ENCODE measurements at regions not wholly inside any gene's neighbourhood (a gene's known extent, or its start where the extent isn't known, plus 50 kb on each side); places are given as distances from the start of the nearest gene placed in this dataset.
"Not testable (repeated sequence)": the region's sequence is repeated elsewhere in the genome, so short reads cannot be mapped to it uniquely, and the experiment has no call there.

DNA sequence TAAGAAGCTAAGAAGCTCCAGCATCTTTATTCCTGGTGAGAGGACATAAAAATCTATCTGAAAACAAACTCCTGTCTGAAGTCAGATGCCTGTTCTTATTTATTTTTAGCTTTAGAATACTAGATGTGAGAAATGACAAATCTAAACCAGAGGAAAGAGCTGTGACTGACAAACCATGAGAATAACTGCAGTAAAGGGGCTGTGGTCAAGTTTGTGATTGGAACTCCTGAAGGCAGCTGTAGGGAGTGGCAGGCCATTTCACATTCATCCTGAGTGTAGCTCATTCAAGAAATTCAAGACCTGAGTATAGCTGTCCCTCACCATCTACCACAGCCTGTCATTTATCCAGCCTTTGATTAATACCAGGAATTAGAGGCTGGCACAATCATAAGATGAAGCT, 718.8 kb downstream of the BRINP1 start:
- DNase-seq = no peak

DNA sequence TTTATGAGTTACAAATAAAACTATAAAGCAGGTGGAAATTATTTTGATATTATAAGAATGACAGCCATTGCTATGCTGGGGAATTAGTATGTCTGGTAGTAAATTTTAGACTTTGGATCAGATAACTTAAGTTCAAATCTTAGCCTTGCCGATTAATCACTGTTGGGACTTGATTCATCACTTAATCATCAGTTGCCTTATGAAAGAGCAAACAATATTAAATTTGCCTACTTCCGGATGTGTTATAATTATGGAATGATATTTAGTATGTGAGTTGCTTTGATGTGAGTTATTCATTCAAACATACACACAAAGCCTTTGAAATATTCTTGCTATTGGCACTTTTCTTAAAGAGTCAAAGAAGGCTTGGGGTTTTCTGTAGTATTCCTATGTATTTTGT, 717.7 kb downstream of the BRINP1 start:
- DNase-seq = no peak

DNA sequence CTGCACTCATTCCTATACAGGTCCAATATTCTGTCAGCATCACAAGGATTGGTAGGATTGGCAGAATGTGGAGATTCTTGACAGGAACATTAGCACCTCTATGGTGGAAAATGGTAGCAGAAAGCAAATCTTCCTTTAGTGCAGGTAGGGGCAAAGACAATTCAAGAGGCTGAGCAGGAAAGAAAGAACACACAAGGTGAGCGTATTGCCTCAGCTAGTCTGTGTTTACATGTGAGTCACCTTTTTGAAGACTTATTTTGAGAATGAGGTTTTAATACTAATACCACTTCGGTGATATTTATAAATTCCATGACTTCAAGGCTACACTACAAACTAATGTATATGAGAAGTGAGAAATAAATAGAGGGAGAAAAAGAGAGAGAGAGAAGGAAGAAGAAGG, 717.0 kb downstream of the BRINP1 start:
- DNase-seq = no peak

DNA sequence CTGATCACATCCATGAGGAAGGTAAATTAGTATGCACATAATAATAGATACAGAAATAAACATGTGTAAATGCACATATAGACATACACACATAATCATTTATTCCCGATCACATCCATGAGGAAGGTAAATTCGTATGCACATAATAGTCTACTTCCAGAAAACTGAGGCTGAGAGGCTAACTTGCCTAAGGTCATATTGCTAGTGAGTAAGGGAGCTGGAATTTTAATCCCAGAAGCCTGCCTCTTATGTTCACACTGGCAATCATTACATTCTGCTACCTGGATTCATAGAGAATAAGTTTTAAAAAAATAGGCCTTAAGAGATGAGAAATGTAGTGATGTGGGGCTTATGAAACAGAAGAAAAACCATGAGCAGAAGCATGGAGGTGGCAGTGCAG, 716.3 kb downstream of the BRINP1 start:
- DNase-seq = no peak

DNA sequence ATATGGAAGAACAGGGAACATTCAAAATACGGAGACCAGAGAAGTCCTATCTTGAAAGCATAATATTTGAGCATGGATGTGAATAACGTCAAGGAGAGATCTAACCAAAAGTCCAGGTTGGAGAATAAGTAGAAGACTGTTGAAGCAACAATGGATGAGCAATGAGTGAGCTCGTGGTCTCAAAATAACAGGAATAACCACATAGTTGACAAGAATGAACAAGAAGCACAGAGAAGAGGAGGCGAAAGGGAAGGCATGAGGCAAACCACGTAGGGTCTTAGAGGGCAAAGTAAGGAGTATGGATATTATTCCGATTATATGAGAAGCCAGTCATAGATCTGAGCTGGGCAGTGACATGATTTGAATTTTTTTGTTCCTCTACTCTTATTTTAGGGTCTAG, 710.2 kb downstream of the BRINP1 start:
- DNase-seq = no peak

DNA sequence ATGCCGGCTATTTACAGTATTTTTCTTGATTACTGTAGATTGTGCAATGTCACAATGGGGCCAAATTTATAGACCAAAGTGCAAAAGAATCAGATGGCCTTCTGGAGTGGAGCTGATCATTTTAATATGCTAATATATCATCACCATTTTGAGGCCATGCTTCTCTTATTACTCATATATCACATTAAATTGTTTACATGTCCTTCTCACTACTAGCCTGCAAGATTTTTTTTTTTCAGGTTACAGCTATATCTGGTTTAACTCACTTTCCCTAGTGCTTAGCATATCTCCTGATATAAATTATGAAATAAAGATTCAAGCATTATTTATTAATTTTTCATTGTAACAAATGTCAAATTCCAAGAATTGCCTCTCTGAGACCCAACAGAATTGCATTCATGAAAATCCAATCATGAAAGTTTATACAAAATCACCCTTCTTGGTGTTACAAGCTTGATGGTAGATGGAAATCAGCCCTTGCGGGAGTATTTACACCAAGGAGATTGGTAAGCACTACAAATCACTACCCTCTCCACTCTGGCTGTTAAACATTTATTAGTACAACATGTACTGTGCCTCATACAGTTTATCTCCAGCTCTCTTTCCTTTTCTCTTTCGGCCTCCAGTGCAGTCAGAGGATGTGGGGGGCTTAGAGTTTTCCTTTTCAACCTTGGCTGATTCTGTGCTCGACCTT, 703.9 kb downstream of the BRINP1 start:
- no peak for DNase-seq

DNA sequence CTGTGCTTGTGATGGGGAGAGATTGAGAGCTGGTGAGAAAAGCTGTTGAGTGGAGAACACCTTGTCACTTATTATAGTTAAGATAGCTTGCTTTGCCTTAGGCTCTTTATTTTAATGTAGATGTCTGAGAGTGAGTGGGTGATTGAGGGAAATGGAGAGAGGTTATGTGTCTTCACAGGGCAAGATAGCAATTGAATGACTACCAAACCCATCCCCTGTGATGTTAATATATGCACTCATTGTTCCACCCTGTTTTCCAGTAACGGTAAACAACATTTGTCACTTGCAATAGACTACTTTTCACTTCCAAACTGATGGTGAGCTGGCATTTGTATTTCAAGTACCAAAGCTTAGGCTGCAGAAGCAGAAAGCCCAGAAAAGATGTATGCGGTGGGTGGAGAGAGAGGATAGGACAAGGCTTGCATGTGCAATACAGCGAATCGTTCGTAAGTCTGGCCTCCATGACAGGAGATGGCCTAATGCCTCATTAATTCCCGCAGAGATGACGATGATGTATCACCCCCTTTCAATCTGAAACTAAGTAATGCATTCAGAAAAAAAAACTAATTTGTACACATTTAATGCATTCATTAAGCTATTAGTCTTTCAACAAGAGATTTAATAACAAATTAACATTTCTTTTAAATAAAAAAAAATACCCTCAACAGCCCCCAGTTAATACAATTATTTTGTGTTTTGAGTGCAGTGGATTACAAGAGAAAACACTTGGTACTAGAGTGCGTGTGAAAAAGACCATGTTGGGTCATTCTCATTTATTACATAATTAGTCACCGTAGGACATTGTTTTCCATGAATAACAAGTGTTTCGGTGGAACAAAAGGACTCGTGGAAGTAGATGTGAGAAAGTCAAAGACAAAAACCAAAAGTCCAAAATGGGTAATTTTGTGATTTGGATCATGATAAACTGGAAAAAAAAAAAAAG, 699.0 kb downstream of the BRINP1 start:
- no peak for DNase-seq

DNA sequence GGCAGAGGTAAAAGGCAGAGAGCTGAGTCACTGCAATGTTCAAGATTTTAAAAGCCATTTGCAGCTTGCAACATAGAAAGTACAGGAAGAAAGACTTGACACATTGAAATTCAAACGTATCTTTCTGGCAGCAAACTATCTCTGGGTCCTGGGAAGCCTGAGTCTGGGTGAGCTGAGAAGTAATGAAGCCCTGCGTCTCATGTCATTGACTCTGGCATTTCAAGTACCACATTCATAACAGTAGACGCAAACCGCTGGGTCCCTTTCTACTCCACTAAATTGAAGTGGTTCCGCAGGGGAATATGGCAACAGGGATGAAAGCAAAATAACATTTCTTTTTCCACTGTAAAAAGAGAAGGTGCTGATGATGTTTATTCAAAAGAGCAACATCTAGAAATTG, 694.3 kb downstream of the BRINP1 start:
- DNase-seq = no peak

DNA sequence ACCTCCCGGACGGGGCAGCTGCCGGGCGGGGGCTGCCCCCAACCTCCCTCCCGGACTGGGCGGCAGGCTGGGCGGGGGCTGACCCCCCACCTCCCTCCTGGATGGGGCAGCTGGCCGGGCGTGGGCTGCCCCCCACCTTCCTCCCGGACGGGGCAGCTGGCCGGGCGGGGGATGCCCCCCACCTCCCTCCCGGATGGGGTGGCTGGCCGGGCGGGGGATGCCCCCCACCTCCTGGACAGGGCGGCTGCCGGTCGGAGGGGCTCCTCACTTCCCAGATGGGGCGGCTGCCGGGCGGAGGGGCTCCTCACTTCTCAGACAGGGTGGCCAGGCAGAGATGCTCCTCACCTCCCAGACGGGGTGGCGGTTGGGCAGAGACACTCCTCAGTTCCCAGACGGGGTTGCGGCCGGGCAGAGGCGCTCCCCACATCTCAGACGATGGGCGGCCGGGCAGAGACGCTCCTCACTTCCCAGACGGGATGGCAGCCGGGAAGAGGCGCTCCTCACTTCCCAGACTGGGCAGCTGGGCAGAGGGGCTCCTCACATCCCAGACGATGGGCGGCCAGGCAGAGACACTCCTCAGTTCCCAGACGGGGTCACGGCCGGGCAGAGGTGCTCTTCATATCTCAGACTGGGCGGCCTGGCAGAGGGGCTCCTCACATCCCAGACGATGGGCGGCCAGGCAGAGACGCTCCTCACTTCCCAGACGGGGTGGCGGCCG, 691.1 kb downstream of the BRINP1 start:
- DNase-seq = not testable (repeated sequence)

DNA sequence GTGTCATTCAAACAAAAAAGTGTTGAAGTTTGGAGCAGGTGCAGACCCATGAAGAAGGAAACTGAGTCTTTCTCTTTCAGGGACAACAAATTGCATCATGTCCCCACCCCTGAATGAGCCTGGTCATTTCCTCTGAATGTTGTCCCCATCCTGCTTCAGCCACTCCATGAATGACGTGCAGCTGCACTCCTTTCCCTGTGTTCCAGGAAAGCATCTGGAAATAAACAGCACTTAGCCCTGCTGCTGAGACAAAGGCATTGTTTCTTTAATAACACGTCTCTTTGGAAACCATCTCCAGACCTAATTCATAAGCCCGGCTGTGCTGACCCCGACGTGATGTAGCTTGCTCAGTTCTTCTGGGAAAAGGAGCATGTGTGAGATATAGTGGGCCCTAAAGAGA, 682.3 kb downstream of the BRINP1 start:
- peak; percentile 1 to 21 (median 4) for DNase-seq

DNA sequence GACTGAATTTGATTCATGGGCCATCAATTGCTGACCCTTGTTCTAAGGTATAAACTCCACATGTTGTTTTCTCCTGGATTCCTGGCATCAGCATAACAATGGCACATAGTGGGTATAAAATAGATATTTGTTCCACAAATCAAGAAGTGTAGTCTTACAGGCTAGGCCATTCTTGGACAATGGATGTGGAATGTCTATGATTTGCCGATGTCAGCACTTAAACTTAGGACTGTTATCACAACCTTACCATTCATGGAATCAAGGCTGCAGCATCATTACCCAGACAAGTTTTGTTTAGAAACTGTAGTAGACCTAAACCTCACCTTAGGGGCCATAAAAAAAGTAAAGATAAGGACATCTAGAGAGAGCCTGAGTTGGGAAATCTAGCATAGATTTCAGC, 680.0 kb downstream of the BRINP1 start:
- no peak for DNase-seq

DNA sequence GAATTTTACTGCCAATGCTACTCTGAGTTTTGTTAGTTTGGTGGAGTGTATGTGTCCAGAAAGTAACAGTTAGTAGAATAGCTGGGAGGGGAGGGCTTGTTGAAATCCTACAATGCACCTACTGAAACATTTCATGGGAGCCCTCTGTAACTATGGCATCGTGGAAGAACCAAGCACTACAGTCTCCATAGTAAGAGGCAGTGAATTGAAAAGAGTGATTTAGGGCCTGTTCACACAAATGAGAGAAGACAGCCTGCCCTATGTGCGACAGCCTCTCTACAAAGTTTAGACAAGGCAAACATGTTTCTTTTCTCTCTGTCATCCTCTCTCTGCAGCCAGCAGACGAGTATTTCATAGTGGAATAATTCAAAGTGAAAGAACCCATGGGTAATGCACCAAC, 676.6 kb downstream of the BRINP1 start:
- DNase-seq = no peak

DNA sequence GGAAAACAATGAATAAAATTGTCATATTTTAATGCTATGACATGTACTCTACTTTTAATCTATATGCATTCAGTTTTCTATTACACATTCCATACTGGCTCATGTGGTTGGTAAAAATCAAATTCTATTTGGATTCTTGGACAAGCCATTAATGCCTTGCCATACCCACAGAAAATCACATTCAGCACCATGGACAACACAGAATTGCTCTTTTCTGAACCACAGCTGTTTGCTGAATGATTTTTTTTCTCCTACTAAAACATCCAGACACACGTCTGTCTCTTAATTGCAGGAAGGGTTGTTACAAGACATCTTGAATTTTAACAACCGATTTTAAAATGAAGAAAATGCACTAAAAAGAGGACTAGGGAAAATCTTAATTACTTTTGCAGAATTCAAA, 675.6 kb downstream of the BRINP1 start:
- peak in 1 of 3 donors; percentile 6 for DNase-seq

DNA sequence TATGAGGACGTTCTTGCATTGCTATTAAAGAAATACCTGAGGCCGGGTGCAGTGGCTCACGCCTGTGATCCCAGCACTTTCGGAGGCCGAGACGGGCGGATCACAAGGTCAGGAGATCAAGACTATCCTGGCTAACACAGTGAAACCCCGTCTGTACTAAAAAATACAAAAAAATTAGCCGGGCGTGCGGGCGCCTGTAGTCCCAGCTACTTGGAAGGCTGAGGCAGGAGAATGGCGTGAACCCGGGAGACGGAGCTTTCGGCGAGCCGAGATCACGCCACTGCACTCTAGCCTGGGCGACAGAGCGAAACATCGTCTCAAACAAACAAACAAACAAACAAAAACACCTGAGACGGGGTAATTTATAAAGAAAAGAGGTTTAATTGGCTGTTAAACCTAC, 674.0 kb downstream of the BRINP1 start:
- not testable (repeated sequence) for DNase-seq

DNA sequence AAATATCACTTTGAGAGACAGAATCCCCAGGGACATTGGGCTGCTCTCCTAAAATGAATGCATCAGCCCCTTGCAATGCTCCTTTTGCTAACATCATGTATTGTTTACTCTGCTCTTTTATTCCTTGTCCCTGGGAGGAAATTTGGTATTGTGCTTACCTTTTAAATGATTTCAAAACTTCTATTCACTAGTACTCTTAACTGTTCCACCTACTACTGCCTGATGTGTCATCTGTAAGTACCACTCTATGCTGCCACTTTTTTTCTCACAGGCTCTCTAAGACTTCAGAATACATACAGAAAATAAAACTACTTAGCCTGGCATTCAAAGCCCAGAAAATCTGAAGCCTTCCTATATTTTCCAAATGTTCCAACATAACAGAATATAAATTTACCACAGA, 667.2 kb downstream of the BRINP1 start:
- no peak for DNase-seq

DNA sequence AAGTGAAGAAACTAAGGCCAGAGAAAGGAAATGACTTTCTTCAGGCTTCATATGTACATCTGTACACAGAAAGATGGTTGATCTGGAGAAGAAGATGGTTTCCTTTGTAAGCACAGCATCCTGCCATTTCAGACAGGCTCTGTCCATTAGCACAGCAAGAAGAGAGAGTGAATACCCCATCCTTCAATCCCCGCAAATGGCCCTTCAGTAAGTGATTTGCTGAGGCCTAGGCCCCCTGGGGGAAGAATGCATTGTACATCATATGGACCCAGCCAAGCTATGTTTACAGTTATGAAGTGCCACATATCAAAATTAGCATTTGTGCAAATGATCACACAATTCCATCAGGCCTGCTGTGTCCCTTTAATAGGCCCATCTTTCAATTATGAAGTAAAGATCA, 657.4 kb downstream of the BRINP1 start:
- DNase-seq = no peak

DNA sequence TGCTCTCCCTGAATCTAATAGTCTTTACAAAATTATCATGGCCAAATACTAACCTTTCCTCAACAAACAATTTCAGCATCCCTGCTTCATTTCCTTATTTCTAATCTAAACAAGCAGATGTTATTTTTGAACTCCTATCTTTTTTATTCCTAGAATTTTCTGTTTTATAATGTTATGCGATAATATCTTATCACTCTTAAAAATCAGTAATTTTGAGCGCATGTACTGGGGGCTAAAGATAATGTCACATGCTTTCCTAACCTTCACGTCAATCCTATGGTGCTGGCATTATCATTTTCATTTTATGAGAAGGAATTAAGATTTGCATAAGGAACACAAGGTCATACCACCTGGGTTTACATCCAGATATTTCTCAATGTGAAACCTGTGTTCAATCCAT, 648.0 kb downstream of the BRINP1 start:
- DNase-seq = no peak

DNA sequence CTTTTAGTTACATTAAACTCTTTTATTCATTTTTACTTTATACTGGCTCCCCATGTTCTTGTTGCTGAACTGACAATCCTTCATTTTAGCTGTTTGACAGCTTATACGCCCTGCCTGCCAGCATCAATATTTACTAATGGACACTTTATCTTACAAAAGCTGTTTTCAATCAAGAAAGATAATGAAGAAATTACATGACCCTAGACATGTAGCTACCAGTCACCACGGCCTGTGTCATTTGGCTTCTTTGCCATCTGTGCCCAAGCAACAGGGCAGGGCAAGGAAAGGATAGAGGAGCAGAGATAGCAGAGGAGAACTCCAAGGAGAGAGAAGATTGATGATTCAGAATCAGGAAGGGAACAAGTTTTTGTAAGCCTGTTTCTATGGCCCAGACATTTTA, 647.3 kb downstream of the BRINP1 start:
- DNase-seq = no peak

DNA sequence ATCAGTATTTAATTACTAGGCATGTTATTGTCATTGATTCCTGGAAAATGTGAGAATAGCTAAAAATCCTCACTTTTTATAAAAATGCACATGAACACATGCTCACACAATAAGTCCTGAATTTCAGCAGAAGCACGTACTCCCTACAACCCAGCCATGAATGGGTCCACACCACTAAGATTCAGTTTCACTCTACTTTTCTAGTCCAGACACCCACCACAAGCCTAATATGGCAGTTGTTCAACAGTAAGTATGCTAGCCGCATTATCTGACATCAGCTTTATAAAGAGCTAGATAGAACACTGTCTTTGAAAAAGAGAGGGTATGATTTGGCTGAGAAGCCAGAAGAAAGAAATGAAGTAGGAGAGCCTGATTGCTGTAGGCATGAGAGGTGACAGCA, 639.3 kb downstream of the BRINP1 start:
- DNase-seq = no peak

DNA sequence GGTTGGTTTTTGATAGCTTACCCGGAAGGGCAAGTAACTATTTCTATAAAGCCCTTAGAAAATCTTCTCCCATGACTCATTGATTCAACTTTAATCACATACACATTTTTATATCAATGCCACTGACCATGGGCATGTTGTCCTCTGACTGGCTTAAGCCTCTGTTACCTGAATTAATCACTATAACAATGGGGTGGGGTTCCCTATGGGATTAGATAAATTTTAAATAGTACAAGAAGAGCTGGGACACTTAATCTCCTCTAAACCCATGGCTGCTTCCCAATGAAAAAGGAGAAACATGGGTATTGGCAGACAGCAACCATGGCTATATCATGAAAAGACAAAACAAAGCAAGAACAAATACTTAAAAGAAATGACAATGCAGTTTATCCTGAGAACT, 636.2 kb downstream of the BRINP1 start:
- no peak for DNase-seq

DNA sequence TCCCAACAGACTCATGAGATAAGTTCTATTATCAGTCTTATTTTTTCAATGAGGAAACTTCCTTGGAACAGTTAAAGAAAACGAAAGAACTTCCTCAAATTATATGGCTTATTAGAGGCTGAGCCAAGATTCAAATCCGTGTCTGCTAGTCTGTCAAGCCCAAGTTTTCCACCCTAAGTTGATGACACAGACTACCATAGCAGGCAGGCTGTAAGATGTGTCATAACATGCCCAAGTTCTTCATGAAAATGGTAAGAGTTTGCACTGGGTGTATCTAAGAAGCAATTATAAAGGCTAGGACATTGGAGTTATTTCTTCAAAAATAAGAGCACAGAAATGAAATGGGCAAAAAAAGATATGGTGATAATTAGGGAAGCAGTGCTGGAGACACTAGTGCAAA, 634.5 kb downstream of the BRINP1 start:
- DNase-seq = no peak

DNA sequence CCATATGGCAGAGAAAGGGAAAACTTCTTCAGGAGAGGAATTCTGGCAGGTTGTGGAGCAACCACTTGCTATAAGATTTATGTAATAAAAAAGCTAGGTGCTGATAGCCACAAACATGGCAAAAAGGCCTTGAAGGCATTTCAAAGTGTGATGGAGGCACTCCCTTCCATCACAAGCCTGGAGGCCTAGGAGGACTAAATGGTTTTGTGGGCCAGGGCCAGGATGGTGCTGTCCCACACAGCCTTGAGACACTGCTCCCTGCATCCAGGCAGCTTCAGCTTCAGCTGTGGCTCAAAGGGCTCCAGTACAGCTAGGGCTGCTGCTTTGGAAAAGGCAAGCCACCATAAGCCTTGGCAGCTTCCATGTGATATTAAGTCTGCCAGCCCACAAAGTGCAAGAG, 632.8 kb downstream of the BRINP1 start:
- no peak for DNase-seq

Measured in muscle of back (tissue), 3 donors.